Cardiac fibroblast (primary cell): ENCODE measurements at regions not wholly inside any gene's neighbourhood (a gene's known extent, or its start where the extent isn't known, plus 50 kb on each side); places are given as distances from the start of the nearest gene placed in this dataset.

Experiments used
- DNase-seq, 2 donors: peaks; one replicate each; pipeline versions ENCODE4 v3.0.0 to v3.0.0-alpha.2; 2010; ENCODE audit warnings: low read depth in 2 of 2
- H3K4me3 ChIP-seq, 2 donors: replicated peaks in 1 of 2; 1 replicate in 1 of 2; 2 replicates in 1 of 2; pipeline ENCODE4 v1.5.1; 2011; ENCODE audit warnings: low read depth in 2 of 2, low read length in 2 of 2, mild to moderate bottlenecking in 2 of 2, moderate library complexity in 1 of 2
- CTCF ChIP-seq: IDR thresholded peaks from one replicate; pipeline ENCODE4 v1.5.1; 2011; ENCODE audit warnings: low read depth, mild to moderate bottlenecking, low read length, inconsistent platforms

- DNase-seq = peak; percentile 53 to 58
- H3K4me3 ChIP-seq = no peak overlapping the region
- TF ChIP-seq CTCF = peak; percentile 90
Measured at GRCh38 chr12:131608740-131609690, 101.9 kb upstream of the SFSWAP start.

- DNase-seq = no peak
- H3K4me3 ChIP-seq = no peak overlapping the region
- no peak for TF ChIP-seq CTCF
Measured at GRCh38 chr12:131609762-131610161, 101.1 kb upstream of the SFSWAP start.

GRCh38 chr12:131610181-131610580 is 100.7 kb upstream of the SFSWAP start:
- no peak overlapping the region for H3K4me3 ChIP-seq
- DNase-seq = no peak
- no peak for TF ChIP-seq CTCF

GRCh38 chr12:131610891-131611290 is 100.0 kb upstream of the SFSWAP start:
- no peak for TF ChIP-seq CTCF
- DNase-seq = no peak
- no peak overlapping the region for H3K4me3 ChIP-seq

GRCh38 chr12:131611416-131612091 is 99.3 kb upstream of the SFSWAP start:
- no peak for TF ChIP-seq CTCF
- DNase-seq = no peak
- no peak overlapping the region for H3K4me3 ChIP-seq

- no peak overlapping the region for H3K4me3 ChIP-seq
- DNase-seq = no peak
- TF ChIP-seq CTCF = no peak
Measured at GRCh38 chr12:131612092-131612755, 98.7 kb upstream of the SFSWAP start.
